Caco-2 (cell line): ENCODE measurements at regions not wholly inside any gene's neighbourhood (a gene's known extent, or its start where the extent isn't known, plus 50 kb on each side); places are given as distances from the start of the nearest gene placed in this dataset.

Experiments
- BruUV-seq: library from RNA; stranded (reverse); fragments of 400-500 nt; replicated peaks from 2 replicates; lab custom pipeline; 2021; lab: Mats Ljungman, UMichigan
- CTCF ChIA-PET: fragments of 300-600 bp; sonication (Branson Sonifier 250); formaldehyde crosslinking; loops from one replicate; lab custom pipeline; 2022; ENCODE audit warnings: antibody characterized with exemption; lab: Charles Lee
- POLR2A ChIA-PET: fragments of 300-600 bp; sonication (Branson Sonifier 250); formaldehyde crosslinking; loops from one replicate; lab custom pipeline; 2022; ENCODE audit warnings: antibody characterized with exemption; lab: Charles Lee
- DNase-seq, 2 experiments: peaks; one replicate each; pipeline versions ENCODE4 v3.0.0 to v3.0.0-alpha.2; 2020 to 2022
- H3K27me3 ChIP-seq: replicated peaks from 2 replicates; pipeline ENCODE4 v1.6.0; 2011; ENCODE audit warnings: low read length; ENCODE audit not compliant: control insufficient read depth, insufficient read depth
- H3K36me3 ChIP-seq: 2 replicates; pipeline ENCODE4 v1.5.1; 2011; ENCODE audit warnings: low read length; ENCODE audit not compliant: control insufficient read depth, insufficient read depth
- H3K4me1 ChIP-seq: fragments of 250-450 bp; sonication (Bioruptor Pico); 2 replicates; pipeline ENCODE4 v1.5.1; 2020; ENCODE audit warnings: mild to moderate bottlenecking
- H3K4me3 ChIP-seq: 2 replicates; pipeline ENCODE4 v1.5.1; 2011; ENCODE audit warnings: low read depth, mild to moderate bottlenecking, control low read depth, low read length
- H3K9me3 ChIP-seq: fragments of 250-450 bp; sonication (Bioruptor Pico); 2 replicates; pipeline ENCODE4 v1.5.1; 2020; ENCODE audit warnings: mild to moderate bottlenecking, moderate library complexity
- H3K27ac Mint-ChIP-seq: one replicate; pipeline ENCODE4 v1.8.0; 2022; ENCODE audit warnings: mixed read lengths; ENCODE audit not compliant: unreplicated experiment
- H3K27me3 Mint-ChIP-seq: one replicate; pipeline ENCODE4 v1.8.0; 2022; ENCODE audit warnings: mixed read lengths; ENCODE audit not compliant: insufficient read depth, unreplicated experiment
- H3K36me3 Mint-ChIP-seq: one replicate; pipeline ENCODE4 v1.8.0; 2022; ENCODE audit warnings: mild to moderate bottlenecking, mixed read lengths; ENCODE audit not compliant: insufficient read depth, unreplicated experiment
- H3K4me1 Mint-ChIP-seq: one replicate; pipeline ENCODE4 v1.8.0; 2022; ENCODE audit warnings: low read depth, mixed read lengths; ENCODE audit not compliant: unreplicated experiment
- H3K4me3 Mint-ChIP-seq: one replicate; pipeline ENCODE4 v1.8.0; 2022; ENCODE audit warnings: mild to moderate bottlenecking, moderate library complexity, mixed read lengths; ENCODE audit not compliant: unreplicated experiment
- H3K9me3 Mint-ChIP-seq: one replicate; pipeline ENCODE4 v1.8.0; 2022; ENCODE audit warnings: mixed read lengths; ENCODE audit not compliant: unreplicated experiment
- CTCF ChIP-seq, 2 experiments: fragments of 200-600 bp in 1 of 2; IDR thresholded peaks; 1 replicate in 1 of 2; 2 replicates in 1 of 2; pipeline versions ENCODE4 v1.5.1 to v1.8.0; 2011 to 2022; ENCODE audit warnings: antibody characterized with exemption in 1 of 2, control low read depth in 1 of 2, inconsistent platforms in 1 of 2, low read depth in 1 of 2, low read length in 1 of 2, mild to moderate bottlenecking in 1 of 2, moderate library complexity in 1 of 2; ENCODE audit not compliant: insufficient read depth in 1 of 2, severe bottlenecking in 1 of 2, unreplicated experiment in 1 of 2
- intact Hi-C: fragments of 100-400 bp; cut with micrococcal nuclease; formaldehyde crosslinking; loops from one replicate; pipeline ENCODE4 v1.10.0; 2022; ENCODE audit not compliant: unreplicated experiment

GRCh38 chr6:47392251-47392650 is 82.5 kb upstream of the TNFRSF21 start:
- Histone ChIP-seq H3K9me3 (no peaks in the 10 kb centered on the region), H3K4me1 (no peaks in the 10 kb centered on the region), H3K36me3 (no peaks in the 10 kb centered on the region), H3K27me3 (no peaks in the 10 kb centered on the region), H3K4me3 (no peak overlapping the region)
- H3K27me3 Mint-ChIP-seq = no peaks in the 10 kb centered on the region
- peaks cover 9% of the 10 kb centered on the region for H3K4me1 Mint-ChIP-seq
- DNase-seq = no peak
- no peak for TF ChIP-seq CTCF (IDR thresholded peaks at IDR 0.05; ENCODE audit: insufficient read depth in 1 of 2, low read depth in 1 of 2, low read length in 1 of 2, severe bottlenecking in 1 of 2, unreplicated experiment in 1 of 2)
- ChIA-PET CTCF (no interaction called here), POLR2A (no interaction called here)
- H3K9me3 Mint-ChIP-seq = peaks cover 32% of the 10 kb centered on the region
- no peak overlapping the region for H3K4me3 Mint-ChIP-seq
- intact Hi-C loops = no loop called here
- no TSS peak for BruUV-seq
- peak overlapping the region; percentile 39 for H3K27ac Mint-ChIP-seq
- no peaks in the 10 kb centered on the region for H3K36me3 Mint-ChIP-seq

- DNase-seq = no peak
- ChIA-PET CTCF (no interaction called here), POLR2A (no interaction called here)
- Histone ChIP-seq H3K9me3 (no peaks in the 10 kb centered on the region), H3K4me1 (no peaks in the 10 kb centered on the region), H3K27me3 (no peaks in the 10 kb centered on the region), H3K4me3 (no peak overlapping the region), H3K36me3 (no peaks in the 10 kb centered on the region)
- intact Hi-C loops = no loop called here
- BruUV-seq = no TSS peak
- Mint-ChIP-seq H3K4me3 (no peak overlapping the region), H3K27me3 (no peaks in the 10 kb centered on the region), H3K4me1 (peaks cover 6% of the 10 kb centered on the region), H3K36me3 (no peaks in the 10 kb centered on the region), H3K9me3 (peaks cover 4% of the 10 kb centered on the region), H3K27ac (no peak overlapping the region)
- TF ChIP-seq CTCF (IDR thresholded peaks at IDR 0.05; ENCODE audit: insufficient read depth in 1 of 2, low read depth in 1 of 2, low read length in 1 of 2, severe bottlenecking in 1 of 2, unreplicated experiment in 1 of 2) = no peak
Measured at GRCh38 chr6:47396401-47397069, 81.1 kb upstream of the CD2AP start.

GRCh38 chr6:47400581-47400980 is 77.0 kb upstream of the CD2AP start:
- H3K9me3 ChIP-seq = no peaks in the 10 kb centered on the region
- no peak for TF ChIP-seq CTCF (IDR thresholded peaks at IDR 0.05; ENCODE audit: insufficient read depth in 1 of 2, low read depth in 1 of 2, low read length in 1 of 2, severe bottlenecking in 1 of 2, unreplicated experiment in 1 of 2)
- no peaks in the 10 kb centered on the region for H3K36me3 ChIP-seq
- no peaks in the 10 kb centered on the region for H3K27me3 Mint-ChIP-seq
- H3K4me1 Mint-ChIP-seq = peaks cover 9% of the 10 kb centered on the region
- H3K27me3 ChIP-seq = no peaks in the 10 kb centered on the region
- ChIA-PET POLR2A (no interaction called here), CTCF (no interaction called here)
- intact Hi-C loops = no loop called here
- no TSS peak for BruUV-seq
- H3K4me1 ChIP-seq = peaks cover 24% of the 10 kb centered on the region
- H3K4me3 Mint-ChIP-seq = no peak overlapping the region
- no peak overlapping the region for H3K4me3 ChIP-seq
- no peaks in the 10 kb centered on the region for H3K9me3 Mint-ChIP-seq
- no peak overlapping the region for H3K27ac Mint-ChIP-seq
- H3K36me3 Mint-ChIP-seq = no peaks in the 10 kb centered on the region
- DNase-seq = no peak
